Stimulated activated CD8-positive, alpha-beta memory T cell treated with anti-CD3 and anti-CD28 coated beads, Interleukin-7, amount 100 ng/mL, for 48 hours (primary cell): ENCODE measurements at regions not wholly inside any gene's neighbourhood (a gene's known extent, or its start where the extent isn't known, plus 50 kb on each side); places are given as distances from the start of the nearest gene placed in this dataset.
"Not testable (repeated sequence)": the region's sequence is repeated elsewhere in the genome, so short reads cannot be mapped to it uniquely, and the experiment has no call there.

Experiments
- DNase-seq, 2 donors: peaks; one replicate each; pipeline ENCODE4 v3.0.0-alpha.2; 2020; ENCODE audit warnings: low read depth in 1 of 2; ENCODE audit errors: extremely low read depth in 1 of 2

DNA sequence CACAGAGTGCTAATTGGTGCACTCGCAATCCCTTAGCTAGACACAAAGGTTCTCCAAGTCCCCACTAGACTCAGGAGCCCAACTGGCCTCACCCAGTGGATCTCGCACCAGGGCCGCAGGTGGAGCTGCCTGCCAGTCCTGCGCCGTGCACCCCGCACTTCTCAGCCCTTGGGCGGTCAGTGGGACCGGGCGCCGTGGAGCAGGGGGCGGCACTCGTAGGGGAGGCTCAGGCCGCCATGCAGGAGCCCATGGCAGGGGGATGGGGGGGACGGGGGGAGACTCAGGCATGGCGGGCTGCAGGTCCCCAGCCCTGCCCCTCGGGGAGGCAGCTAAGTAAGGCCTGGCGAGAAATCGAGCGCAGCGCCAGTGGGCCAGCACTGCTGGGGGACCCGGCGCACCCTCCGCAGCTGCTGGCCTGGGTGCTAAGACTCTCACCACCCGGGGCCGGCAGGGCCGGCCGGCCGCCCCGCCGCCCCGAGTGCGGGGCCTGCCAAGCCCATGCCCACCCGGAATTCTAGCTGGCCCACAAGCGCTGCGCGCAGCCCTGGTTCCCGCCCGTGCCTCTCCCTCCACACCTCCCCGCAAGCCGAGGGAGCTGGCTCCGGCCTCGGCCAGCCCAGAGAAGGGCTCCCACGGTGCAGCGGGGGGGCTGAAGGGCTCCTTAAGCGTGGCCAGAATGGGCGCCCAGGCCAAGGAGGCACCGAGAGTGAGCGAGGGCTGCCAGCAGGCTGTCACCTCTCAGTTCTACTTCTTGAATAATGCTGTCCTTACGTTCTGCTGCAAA, 258.2 kb downstream of the GALC start:
- not testable (repeated sequence) for DNase-seq

DNA sequence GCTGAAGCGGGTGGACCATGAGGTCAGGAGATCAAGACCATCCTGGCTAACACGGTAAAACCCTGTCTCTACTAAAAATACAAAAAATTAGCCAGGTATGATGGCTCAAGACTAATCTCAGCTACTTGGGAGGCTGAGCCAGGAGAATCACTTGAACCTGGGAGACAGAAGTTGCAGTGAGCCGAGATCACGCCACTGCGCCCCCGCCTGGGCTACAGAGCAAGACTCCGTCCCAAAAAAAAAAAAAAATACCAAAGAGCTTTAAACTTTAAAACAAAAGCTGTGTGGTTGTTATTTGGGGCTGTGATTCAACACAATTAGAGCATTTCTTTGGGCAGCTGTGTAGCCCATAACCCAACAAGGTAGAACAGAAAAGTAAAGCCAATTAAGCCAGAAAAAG, 259.9 kb downstream of the GALC start:
- not testable (repeated sequence) for DNase-seq

DNA sequence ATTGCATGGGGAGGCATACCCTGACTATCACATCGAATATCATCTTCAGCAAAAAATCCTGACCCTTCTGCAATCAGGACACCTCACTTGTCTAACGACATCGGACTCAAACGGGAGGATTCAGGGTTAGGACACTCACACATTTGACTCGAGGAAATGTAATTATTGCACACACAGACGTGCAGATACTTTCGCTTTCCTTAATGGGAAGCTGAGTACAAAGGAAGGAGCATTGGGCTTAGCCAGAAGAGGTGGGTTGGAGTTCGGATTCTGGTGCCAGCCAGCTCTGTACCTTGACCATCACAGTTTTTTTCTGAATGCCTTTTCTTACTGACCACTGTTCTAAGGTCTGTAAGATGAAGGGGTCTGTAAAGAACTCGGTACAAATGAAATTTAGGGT, 260.4 kb downstream of the GALC start:
- DNase-seq, result no peak

DNA sequence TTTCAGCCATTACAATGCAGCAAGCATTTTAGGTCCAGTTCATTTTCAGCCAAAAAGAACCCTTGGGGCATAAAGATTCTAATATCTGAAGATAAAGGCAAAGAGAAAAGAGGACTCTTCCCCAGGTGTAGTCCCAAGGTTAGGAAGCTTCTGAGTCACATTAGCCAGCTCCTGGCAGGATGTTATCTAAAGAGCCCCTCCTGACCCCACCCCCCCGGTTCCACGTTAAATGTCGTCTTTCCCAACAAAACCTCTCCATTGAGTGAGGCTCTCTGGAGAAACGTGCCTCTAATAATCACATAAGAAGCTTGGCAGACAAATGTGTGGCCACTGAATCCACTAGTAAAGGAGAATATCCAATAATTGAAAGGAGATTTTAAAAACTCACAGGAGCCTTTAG, 267.7 kb downstream of the GALC start:
- DNase-seq, result no peak

DNA sequence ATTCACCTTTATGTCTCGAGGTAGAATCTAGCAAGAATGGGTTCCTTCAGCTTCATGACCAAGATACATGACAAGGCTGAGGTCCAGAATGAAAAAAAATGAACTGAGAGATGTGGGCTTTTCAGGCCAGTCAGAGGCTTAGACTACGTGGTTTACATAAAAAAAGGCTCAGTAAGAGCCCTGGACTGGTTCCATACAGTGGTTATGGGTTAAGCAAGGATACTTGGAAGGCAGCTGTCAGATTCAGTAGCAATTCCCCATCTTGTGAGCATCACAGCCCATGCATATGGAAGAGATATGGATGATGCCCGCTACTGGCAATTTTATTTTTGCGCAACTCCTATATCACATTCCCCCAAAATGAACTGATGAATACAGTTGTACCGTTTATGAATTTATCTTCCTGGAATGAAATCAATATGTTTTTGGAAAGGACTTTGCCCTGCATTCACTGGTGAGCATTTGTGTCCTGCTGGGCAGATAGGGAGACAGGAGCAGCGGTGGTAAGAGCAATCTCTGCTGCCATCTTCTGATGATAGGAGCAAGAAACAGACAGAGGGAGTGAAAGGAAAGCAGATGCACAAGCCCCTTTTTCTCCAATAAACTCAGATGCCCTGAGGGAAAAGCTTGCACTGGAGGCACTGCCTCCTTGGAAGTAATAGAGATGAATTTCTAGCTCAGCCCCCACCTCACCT, 280.4 kb downstream of the GALC start:
- DNase-seq, result no peak

DNA sequence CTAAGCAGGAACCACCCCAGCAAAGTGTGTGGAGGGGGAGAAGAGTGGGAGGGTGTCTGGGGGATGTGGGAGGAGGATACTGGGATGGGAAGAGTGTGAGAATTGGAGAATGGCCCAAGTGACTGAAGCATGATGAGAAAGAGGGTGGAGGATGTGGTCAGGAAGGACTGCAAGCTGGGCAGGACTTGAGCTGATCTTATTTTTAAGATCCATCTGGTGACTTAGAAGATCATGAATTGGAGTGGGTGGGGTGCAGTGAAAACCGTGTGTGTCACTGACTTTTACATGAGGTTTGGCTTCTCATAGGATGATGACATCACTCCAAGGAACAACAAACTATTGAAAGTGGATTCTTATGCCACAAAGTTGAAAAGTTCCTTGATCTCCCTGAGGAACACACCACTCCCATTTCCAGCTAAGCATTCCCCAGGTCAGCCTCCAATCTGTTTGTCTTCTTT, 287.5 kb downstream of the GALC start:
- no peak for DNase-seq

DNA sequence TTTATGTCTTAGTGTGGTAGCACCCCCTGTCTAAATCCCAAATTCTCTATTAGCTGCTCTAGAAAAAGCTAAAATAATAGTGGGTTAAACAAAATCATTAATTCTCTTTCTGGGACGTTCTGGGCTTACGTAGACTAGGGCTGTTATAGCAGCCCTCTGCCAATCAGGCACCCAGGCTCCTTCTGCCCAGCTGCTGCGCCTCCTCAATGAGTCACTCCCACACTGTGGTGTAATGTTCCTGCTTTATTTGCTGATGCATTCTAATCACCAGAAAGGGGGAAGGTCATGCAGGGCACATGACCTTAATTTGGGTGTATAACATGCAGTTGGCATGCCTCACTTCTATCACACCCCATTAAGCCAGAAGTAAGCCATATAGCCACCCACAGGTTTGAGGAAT, 294.5 kb downstream of the GALC start:
- no peak for DNase-seq

DNA sequence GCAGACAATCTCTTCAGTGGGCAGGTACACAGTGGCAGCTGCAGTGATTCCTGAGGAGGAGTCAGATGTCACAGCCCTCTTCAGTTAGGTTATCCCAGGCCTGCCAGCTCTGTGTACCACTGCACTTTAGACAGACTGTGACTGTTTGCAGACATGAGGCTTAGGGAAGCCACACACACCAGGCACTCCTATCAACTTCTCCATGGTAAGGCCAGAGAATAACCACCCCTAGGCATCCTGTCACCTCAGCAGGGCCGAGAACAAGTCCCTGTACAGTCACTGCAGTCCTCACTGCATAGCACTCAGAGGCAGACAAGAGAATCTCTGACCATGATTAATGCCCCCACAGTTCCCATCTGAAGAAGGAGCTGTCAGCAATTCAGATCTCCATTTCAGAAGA, 296.5 kb downstream of the GALC start:
- no peak for DNase-seq

DNA sequence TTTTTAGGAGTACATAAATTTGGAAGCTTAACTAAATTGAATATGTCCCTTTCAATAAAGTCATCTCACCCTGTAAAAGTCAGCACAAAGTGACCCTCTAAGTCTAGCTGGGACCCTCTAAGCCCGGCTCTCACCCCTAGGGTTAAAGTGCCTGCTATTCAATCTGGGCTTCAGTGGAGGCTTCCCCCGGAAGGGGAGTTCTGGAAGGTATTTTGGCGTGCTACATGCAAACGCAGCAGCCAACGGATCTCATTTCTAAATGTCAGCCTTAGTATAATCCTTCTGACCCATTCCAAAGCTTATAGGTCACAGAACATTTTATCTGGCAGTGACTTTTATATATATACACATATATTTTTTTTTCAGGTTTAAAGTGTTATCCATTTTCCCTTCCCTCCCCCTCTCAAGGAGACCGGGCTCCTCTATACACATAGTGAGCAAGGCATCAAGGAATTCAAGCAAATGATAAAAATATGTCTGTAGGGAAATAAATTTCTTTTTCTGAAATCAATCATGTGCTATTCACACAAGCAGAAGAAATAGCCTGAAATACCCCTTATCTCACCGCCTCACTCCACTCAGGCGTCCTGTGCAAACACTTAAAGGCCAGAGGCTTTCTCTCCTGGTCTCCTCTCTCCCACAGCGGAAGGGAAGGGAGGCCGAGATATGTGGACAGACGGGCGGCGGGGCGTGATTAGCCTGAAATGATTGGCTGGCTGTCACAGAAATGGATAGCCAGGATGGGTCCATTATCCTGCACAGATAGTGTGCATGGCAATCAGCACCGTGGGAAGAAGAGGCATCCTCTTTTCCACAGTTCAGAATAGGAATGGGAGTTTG, 301.7 kb downstream of the GALC start:
- DNase-seq, result no peak

DNA sequence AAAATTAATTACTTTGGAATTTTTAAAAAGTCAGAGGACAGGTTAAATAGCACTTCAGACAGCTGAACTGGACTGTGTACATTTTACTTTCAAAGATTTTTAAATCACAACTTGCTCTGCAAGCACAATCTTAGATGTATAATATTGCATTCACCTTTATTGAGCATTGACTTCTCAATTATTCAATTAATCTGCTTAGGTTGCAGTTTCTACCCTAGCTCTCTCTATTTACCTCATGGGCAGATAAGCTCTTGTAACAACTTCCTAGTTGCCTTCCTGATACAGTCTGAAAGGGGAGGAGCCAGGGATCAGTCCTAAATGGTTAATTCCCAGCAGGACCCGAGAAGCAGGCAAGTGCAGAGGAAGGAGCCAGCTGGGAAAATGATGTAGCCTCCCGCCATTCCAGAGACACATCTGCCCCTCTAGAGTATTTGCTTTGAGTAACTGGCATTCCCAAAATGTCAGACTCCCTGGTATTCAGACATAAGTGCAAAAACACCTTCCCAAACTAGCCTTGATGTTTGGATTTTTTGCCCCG, 302.8 kb downstream of the GALC start:
- no peak for DNase-seq

DNA sequence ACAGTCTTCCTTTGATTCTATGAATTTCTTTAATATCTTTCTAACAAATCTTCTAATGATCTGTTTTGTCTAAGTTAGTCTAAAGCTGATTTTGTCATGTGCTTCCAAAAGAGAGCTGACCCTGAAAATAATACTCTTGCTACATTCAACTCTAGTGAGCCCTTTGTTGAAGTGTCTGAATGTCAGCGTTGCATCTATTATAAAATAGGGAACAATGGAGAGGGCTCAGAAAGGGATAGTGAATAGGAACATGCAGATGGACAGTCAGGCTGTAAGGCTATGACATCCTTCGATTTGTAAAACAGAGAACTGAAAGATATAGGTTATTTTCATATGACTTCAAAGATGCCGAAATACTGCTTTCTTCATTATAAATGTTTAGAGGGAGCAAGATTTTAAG, 304.5 kb downstream of the GALC start:
- no peak for DNase-seq

DNA sequence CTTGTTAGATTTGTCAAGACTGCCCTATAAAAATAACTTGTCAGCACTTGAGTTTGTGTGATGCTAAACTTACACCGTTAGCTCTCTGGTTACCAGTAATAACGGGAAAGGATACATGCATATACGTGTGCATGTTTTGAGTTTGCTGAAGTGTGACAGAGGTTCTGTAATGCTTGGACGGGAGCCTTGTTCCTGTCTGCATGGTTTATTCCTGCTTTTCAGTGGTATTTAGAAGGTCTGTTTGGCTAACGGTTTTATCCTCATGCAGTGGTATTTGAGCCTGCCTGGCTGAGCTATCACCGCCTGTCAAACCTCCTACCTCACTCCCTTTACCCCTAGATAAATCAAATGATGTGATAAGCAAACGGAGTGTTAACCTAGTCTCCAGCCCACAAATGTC, 305.6 kb downstream of the GALC start:
- DNase-seq, result no peak

DNA sequence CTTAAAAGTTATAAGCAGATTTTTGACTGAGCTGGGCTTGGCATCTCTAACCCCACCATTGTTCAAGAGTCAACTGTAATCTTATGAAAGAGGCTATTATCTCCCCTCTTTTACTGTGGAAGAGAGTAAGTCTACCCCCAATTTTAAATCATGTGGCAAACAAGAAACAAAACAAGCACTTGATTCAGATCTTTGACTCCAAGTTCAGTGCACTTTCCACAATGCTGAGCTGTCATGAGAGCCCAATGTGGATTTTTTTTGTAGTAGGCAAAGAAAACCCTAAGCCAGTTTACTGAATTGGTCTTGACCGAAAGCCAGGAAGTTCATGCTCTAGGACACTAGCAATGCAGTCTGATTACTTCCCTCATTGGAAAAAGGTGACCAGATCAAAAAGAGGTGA, 306.2 kb downstream of the GALC start:
- DNase-seq, result no peak

DNA sequence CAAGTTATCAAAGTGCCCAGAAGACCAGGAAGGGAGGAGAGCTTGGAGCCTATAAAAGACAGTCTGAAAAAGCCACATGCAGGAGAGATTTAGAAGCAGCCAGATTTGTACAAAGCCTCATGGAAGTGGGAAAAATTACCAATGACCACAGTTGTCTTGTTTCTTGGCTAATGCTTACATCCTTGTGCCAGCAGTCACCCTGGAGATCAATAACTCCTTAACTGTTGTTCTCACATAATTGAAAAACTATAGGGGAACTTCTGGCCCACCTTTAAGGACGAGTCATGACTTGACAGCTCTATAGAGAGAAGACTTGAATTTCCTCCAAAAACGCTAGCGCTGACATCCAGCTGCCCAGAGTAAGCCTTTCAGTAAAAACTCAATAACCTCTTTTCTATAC, 313.1 kb downstream of the GALC start:
- DNase-seq, result no peak

DNA sequence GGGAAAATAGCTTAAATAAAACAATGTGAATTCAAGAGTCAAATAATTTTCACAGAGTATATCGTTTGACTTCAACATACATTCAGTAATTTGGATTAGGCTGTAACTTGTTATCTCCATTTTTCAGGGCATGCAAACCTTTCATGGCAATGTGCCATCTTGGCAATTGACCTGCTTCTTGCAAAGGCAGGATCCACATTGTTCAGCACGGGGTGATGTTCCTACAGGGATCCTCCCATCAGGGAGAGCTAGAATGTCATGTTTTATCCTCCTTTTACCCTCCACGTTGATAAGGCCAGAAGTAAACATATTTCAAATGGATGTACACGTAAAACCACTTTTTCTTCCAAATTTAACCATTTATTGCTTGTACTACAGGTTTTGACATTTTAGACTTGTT, 314.4 kb downstream of the GALC start:
- no peak for DNase-seq

DNA sequence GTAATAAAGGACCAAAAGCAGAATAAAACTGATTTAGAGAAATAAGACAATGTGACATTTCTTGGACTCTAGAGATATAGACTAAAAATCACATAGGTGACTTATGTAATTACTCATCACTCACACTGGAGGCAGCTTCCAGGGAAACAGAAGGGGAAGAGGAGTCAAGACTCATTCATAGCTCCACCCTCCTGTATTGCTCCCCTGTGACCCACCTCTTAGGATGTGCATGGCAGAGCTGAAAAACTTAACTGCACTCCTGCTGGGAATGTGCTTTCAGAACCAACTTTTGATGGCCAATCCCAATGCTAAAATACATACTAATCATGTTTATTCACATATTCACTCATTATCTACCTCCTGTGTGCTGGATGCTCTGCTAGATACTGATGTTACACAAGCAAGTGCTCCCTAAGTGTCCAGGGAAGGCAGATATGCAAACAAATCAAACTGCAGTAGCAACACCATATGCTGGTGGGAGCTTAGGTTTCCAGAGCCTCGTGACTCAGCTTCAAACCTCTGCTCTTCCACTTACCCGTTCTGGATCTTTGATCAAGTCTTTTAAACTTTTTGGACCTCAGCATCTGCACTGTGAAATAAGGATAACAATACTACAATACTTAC, 316.1 kb downstream of the GALC start:
- no peak for DNase-seq

DNA sequence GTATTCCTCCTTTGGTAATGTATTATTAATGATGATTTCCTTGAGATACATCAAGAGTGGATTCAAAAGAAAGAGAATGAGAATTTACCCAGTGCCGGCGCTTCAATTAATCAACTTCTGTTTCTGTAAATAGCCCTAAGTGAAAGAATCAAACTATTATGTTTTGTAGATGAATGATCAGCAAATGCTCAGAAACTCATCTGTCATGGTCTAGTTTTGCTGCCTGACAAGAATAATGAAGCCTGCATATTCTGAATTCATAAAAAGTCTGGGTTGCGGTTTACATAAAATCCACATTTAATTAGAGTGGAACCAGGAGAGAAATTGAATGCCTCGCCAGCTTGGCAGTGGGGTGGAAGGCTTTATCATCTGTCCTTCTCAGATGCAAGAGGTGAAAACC, 325.3 kb downstream of the GALC start:
- no peak for DNase-seq

DNA sequence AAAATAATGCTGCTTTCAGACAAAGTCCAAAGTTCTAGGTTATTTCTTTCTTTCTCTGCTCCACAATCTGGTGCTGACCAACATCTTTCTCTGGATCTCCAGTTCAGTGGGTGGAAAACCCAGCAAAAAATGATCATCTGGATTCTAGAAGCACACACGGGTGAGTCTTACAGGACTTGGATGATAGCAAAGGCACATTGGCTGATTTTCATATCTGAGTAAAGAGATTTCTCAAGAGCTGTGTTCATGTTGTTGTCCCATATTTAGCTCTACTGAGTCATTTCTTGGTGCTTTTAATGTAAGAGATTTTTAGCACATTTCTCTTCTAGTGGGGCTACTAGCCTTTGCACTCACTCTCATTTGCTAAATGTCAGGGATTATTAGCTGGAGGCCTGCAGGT, 336.7 kb downstream of the GALC start:
- no peak for DNase-seq

DNA sequence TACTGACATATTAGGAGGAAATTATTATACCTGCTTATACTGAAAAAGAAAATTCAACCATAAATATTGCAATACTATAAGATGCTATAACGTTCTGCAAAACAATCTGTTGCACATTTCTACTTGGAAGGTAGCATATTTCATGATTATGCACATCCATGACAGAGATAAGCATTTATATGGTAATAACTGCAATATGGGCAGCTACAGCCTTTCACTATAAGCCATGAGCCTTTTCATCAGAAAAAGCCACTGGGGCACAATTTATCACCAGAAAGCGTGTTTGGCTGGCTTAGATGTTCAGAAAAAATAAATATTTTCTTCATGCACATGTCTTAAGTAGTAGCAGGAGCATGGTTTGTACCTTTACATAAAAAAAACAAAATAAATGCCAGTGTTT, 340.7 kb downstream of the GALC start:
- DNase-seq, result no peak

DNA sequence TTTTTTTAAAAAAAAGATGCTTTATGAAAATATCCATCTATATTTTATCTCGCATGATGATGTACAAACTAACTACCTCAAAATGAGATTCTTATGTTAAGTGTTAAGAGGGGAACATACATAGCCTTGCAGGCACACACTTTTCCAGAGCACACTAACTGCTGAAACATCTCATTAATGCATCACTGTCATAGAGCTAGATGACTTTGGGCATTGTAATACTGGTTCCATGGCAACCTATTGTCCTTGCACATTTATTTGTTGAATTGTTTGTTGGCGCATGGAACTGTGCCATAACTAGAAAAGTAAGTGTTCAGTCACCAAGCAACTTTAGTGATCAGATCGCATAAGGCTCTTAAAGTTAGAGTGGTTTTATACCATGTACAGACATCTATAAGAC, 348.3 kb downstream of the GALC start:
- no peak for DNase-seq

DNA sequence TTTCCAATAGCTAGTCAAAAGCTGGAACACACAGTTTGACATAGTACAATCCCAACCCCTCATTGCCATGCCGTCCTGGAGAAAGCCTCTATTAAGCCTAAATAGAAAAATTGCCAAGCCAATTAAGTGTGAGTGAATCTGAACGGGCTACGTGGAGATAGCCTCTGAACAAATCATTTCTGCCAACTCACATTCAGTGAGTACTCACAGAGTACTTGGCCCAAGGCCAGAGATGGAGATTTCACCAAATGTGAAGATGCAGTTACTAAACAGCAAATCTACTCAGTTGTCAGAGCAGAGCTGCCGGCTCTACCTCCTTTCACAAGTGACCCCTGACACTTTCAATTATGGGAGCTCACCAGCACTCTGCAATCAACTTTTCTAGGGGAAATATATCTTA, 350.0 kb downstream of the GALC start:
- no peak for DNase-seq
